NCI-H524 (cell line): ENCODE measurements at regions not wholly inside any gene's neighbourhood (a gene's known extent, or its start where the extent isn't known, plus 50 kb on each side); places are given as distances from the start of the nearest gene placed in this dataset.

Experiments used
- DNase-seq, 2 experiments: peaks; one replicate each; lab custom pipeline; 2025; lab: John Stamatoyannopoulos, UW

DNA sequence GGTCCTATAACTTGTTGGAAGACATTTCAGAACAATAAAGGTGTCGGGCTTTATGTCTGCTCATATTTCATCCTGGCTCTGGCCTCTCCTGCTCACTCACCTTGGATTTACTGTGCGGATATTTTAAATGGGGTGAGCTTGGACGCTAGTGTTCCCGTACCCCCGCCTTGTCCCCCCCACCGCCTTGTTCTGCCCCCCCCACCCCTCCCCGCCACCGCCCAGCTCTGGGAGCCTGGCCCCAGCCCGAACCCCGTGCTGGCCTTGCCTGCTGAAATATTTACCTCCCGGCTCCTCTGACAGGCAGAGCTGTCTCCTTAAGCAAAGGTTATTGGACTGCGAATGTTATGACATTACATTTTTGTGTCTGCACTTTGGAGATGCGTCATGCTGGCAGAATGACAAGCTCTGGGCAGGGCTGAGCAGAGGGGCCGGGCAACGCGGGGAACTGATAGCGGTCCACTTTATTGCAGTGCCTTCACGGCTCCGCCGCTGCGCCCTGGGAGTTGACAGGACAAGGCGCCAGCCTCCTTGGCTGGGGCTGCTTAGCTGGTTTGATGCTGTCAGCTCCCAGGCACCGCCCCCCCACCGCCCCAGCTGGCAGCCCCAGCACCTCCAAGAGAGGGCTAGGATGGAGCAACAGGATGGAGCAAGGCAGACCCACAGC lies 222.5 kb upstream of the GSE1 start:
- DNase-seq = peak in 1 of 2 experiments; percentile 31

DNA sequence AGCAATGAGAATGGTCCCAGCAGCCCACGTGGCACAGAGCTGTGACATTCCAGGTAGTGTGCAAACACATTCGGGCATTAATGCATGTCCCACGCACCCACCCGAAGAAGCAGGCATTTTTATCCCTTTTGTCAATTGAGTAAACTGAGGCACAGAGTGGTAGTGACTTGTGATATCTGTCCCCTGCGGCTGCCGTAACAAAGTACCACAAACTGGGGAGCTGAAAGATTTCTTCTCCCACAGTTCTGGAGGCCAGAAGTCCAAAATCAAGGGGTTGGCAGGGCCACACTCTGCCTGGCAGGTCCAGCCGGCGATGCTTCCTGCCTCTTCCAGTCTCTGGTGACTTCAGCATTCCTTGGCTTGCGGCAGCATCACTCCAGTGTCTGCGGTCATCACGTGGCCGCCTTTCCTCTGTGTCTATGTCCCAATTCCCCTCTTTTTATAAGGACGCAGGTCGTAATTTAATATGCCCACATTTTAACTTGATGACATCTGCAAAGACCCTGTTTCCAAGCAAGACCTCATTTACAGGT lies 221.9 kb upstream of the GSE1 start:
- no peak for DNase-seq

DNA sequence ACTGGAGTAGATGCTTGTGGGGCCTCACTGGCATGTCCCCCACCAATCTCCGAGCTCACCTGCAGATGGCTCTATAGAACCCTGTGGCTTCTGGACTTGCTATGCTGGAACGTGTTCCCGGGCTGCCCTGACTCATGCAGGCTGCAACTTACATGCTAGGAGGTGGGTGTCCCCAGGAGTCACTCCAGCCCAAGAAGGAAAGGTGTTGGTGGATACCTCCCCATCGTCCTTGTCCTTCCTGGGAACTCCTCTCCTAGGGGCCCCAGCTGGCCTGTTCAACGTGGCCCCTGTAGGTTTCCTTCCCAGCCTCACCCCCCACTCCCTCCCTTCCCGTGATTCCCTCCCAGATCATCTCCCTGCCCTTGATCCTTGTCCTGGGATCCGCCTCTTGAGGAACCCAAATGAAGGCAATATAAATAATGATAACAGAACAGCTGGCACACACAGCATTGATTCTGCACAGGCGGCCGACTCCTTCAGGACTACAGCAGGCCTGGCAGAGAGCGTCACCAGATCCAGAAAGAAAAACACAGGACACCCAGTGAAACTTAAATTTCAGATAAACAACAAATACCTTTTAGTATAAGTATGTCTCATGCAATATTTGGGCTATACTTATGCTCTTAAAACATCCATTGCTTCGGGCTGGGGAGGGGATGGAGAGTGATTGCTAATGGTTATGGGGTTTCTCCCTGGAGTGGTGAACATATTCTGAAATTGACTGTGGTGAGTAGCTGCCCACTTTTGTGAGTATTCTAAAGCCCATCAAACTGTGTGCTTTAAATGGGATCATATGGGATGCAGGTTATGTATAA lies 221.1 kb upstream of the GSE1 start:
- DNase-seq = peak in 1 of 2 experiments; percentile 62

DNA sequence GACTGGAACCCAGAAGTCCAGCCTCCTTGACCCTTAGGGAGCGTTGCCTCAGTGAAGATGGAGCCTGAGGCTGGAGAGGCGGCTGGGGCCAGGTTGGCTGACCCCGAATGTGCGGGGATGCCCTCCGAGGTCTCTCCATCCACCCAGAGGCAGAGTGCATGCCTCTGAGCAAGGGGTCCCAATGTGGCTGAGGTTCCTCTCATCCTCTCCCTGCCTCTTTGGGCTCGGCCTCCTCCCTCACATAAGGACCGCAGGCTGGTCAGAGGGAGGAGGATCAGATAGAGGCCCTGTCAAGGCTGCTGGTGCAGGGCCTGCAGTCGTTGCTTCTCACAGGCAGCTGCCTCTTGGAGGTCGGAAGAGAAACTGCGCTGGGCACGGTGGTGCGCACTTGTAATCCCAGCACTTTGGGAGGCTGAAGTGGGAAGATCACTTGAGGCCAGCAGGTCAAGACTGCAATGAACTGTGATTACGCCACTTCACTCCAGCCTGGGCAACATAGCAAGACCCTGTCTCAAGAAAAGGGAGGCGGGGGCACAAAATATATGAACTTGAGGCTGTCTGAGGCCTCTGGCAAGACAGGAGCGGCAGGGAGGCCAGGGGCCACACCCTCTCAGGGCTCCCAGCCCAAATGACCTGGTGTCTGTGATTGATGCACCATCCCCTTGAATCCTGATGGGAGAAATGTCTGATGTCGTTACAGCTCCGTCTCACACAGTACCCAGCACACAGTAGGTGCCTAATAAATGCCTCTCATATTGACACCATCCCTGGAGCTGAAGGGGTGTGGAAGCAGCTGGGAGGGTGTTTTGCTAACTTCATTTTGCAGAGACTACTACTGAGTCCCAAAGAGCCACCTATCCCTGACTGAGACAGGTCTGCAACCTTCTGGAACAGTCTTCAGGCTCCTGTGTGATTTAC lies 220.1 kb upstream of the GSE1 start:
- no peak for DNase-seq

- peak; percentile 48 to 74 for DNase-seq
These were observed 219.3 kb upstream of the GSE1 start for GRCh38 chr16:85393674-85394451.

DNA sequence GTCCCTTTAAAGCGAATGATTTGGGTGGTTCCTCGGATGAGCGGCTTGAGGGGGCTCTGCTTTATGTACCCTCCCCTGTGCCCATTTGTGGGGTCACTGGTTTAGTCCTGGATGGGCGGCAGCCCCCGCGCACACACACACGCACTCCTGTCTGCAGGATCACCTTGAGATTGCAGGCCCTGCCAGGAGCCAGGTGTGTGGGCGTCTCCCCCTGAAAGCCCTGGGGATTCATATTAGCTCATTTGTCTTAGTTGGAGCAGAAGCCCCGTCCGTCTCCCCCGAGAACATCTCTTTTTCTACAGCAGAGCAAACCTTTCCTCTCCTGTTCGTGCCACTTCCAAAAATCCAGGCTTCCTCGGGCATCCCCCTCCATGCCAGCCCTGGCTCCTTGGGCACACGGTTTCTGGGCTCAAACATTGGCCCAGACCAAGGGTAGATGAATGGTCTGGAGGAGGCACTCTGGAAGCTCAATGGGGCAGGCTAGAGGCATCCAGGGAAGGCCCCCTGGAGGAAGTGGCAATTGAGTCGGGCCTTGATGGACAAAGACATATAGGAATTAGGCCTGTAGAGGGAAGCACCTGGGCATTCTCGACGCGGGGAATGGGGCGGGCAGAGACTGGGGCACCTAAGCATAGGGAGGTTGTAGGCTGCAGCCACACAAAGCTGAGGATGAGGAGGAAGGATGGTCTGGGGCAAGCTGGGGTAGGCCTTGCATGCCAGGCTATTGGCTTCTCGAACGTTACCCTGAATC lies 218.5 kb upstream of the GSE1 start:
- DNase-seq = peak in 1 of 2 experiments; percentile 48

GRCh38 chr16:85395207-85395912 lies 217.8 kb upstream of the GSE1 start:
- DNase-seq = peak; percentile 87 to 92

- peak in 1 of 2 experiments; percentile 32 for DNase-seq
These were observed 216.9 kb upstream of the GSE1 start for GRCh38 chr16:85395913-85396878.

DNA sequence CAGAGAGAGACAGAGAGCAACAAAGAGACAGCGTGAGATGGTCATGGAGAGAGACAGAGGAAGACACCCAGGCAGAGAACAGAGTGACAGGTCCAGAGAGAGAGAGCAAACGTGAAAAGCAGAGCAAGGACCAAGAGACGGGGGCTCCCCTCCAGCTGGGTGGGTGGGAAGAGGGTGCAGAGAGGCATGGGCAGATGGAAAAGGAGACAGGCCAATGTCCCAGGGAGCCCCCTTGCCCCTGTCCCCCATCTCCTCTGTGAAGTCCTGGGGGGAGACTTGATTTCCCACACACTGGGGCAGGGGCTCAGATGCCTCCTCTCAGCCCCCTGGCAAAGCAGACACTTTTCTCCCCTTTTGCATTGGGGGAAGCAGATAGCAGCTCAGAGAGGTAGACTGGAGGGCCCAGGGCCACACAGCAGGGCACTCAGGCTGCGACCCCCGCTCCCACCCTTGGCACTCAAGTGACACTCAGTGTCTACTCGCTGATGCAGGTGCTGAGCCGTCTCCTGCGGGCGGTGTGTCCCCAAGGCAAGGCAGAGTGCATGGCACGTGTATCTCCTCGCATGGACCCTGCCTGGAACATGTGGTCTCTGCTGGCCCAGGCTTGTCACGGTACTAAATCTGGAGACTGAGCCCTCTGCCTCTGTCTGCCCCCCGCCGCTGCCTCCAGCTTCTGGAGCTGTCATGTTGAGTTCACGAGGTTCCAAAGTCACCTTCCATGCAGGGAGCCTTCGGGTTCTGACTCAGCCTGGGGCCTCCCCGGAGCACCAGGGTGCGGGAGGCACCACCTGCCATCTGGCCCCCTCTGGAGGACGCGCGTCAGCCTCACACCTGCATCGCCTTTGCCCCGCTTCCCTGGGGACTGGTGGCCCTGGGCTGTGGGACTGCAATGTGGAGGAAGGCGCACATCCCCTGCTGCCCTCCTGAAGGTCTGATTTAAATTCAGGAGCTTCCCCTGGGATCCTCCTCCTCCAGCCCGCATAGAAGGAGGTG lies 215.9 kb upstream of the GSE1 start:
- DNase-seq = peak; percentile 81 to 86

DNA sequence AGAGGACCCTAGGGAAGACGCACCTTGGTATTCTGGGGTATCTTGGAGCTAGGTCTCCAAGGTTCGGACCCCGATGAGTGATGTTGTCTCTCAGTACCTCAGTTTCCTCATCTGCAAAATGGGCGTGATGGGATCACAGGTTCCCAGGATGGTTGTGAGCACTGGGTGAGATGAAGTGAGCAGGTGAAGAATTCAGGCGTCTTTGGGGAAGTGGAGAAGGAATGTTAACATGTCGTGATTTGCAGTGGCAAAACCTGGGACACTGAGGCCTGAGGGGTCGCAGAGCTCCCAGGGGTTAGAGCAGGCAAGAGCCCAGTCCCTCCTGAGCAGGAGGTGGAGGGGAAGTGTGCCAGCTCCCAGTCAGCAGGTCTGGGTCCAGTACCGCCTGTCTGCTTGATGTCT lies 215.1 kb upstream of the GSE1 start:
- DNase-seq = no peak

GRCh38 chr16:85398688-85399582 lies 214.2 kb upstream of the GSE1 start:
- DNase-seq = no peak

- no peak for DNase-seq
These were observed 213.4 kb upstream of the GSE1 start for GRCh38 chr16:85399583-85400284.

- no peak for DNase-seq
These were observed 212.6 kb upstream of the GSE1 start for GRCh38 chr16:85400305-85401205.

DNA sequence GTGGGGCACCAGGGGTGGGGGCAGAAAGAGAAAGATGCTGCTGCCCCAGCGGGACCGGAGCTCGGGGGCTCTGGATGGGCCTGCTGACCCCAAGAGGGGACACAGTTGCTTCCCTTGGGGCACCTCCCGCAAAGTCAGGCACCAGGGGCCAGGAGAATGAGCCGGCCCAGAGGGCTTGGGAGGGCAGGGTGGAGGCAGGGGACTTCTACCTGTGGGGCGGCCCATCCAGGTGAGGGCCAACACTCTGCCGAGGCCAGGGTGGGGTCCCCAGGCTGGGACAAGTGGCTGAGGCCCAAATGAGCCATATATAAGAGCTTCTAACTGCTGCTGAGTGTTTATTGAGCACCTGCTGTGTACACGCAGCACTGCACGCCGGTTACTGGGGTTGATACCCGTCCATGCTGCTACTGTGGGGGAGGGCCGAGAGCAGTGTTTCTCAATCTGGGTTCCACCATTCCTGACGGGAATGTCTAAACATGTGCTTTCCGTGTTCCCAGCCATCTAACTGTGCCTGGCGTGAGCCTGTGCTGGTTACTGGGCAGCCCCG lies 211.7 kb upstream of the GSE1 start:
- no peak for DNase-seq
